ENCODE measurements at regions not wholly inside any gene's neighbourhood (a gene's known extent, or its start where the extent isn't known, plus 50 kb on each side); places are given as distances from the start of the nearest gene placed in this dataset.

DNA sequence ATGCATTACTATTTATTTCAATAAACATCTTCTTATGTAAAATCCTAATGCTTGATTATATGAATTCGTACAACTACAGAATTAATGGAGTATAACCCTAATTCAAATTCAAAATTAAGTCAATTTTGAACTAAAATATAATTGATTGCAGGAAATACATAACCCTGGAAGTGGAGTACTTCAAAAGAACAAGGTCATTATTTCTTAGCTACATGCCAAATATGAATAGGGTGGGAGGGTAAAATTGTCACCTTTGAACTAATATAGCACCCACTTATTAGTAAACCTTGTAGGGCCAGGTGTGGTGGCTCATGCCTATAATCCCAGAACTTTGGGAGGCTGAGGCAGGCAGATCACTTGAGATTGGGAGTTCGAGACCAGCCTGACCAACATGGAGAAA, 895.4 kb upstream of the ACVR2A start:
- TF ChIP-seq, protein P1, sequence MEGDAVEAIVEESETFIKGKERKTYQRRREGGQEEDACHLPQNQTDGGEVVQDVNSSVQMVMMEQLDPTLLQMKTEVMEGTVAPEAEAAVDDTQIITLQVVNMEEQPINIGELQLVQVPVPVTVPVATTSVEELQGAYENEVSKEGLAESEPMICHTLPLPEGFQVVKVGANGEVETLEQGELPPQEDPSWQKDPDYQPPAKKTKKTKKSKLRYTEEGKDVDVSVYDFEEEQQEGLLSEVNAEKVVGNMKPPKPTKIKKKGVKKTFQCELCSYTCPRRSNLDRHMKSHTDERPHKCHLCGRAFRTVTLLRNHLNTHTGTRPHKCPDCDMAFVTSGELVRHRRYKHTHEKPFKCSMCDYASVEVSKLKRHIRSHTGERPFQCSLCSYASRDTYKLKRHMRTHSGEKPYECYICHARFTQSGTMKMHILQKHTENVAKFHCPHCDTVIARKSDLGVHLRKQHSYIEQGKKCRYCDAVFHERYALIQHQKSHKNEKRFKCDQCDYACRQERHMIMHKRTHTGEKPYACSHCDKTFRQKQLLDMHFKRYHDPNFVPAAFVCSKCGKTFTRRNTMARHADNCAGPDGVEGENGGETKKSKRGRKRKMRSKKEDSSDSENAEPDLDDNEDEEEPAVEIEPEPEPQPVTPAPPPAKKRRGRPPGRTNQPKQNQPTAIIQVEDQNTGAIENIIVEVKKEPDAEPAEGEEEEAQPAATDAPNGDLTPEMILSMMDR (IDR thresholded peaks at IDR 0.05): no peak
- TF ChIP-seq POLR2AphosphoS5 (IDR thresholded peaks at IDR 0.05): no peak

Measured in suprapubic skin (tissue), 3 donors.